WTC11 (cell line): ENCODE measurements at regions not wholly inside any gene's neighbourhood (a gene's known extent, or its start where the extent isn't known, plus 50 kb on each side); places are given as distances from the start of the nearest gene placed in this dataset.

Experiments used
- ATAC-seq: fragments of 200-7000 bp; cut with Tn5 transposase; 2 replicates; pipeline ENCODE4 v1.10.0; 2021; ENCODE audit warnings: mild to moderate bottlenecking, moderate library complexity
- CTCF ChIA-PET: fragments of 300-600 bp; sonication (Branson Sonifier 250); formaldehyde crosslinking; loops from one replicate; lab custom pipeline; 2021; ENCODE audit warnings: antibody characterized with exemption; lab: Charles Lee
- POLR2A ChIA-PET: fragments of 350-600 bp; sonication (Branson Sonifier 250); formaldehyde crosslinking; loops from one replicate; lab custom pipeline; 2021; ENCODE audit warnings: antibody characterized with exemption; lab: Charles Lee
- DNase-seq: peaks from one replicate; pipeline ENCODE4 v3.0.0; 2021; ENCODE audit warnings: low spot score
- H3K27ac Mint-ChIP-seq: 2 replicates; pipeline ENCODE4 v1.8.0; 2021; ENCODE audit warnings: mixed read lengths
- H3K27me3 Mint-ChIP-seq: 2 replicates; pipeline ENCODE4 v1.8.0; 2021; ENCODE audit warnings: low read depth, mild to moderate bottlenecking, moderate library complexity, mixed read lengths
- H3K36me3 Mint-ChIP-seq: 2 replicates; pipeline ENCODE4 v1.8.0; 2021; ENCODE audit warnings: mixed read lengths
- H3K4me1 Mint-ChIP-seq: 2 replicates; pipeline ENCODE4 v1.8.0; 2022; ENCODE audit warnings: mixed read lengths
- H3K4me3 Mint-ChIP-seq: 2 replicates; pipeline ENCODE4 v1.8.0; 2021; ENCODE audit warnings: mild to moderate bottlenecking, moderate library complexity, mixed read lengths
- H3K9me3 Mint-ChIP-seq: 2 replicates; pipeline ENCODE4 v1.8.0; 2021; ENCODE audit warnings: mixed read lengths
- ESRRA ChIP-seq: sonication (generic); formaldehyde crosslinking; IDR thresholded peaks from 2 replicates; pipeline ENCODE4 v1.8.1; 2022; ENCODE audit warnings: mild to moderate bottlenecking, missing genetic modification reagents, borderline replicate concordance
- FOXK1 ChIP-seq: sonication (generic); formaldehyde crosslinking; IDR thresholded peaks from 2 replicates; pipeline ENCODE4 v1.8.0; 2022; ENCODE audit warnings: mild to moderate bottlenecking, moderate library complexity, missing genetic modification reagents
- GABPB1 ChIP-seq: sonication (generic); formaldehyde crosslinking; IDR thresholded peaks from 2 replicates; pipeline ENCODE4 v1.8.1; 2023; ENCODE audit warnings: mild to moderate bottlenecking, missing genetic modification reagents
- HMGA2 ChIP-seq: fragments of 250-450 bp; sonication (Bioruptor Pico); IDR thresholded peaks from 2 replicates; pipeline ENCODE4 v1.4.0; 2021; ENCODE audit warnings: mild to moderate bottlenecking, moderate library complexity
- JAZF1 ChIP-seq: fragments of 250-450 bp; sonication (Bioruptor Pico); IDR thresholded peaks from 2 replicates; pipeline ENCODE4 v1.9.0; 2021; ENCODE audit warnings: moderate library complexity, mild to moderate bottlenecking, inconsistent platforms
- JUN ChIP-seq: sonication (generic); formaldehyde crosslinking; IDR thresholded peaks from 2 replicates; pipeline ENCODE4 v1.8.0; 2023; ENCODE audit warnings: mild to moderate bottlenecking, missing genetic modification reagents
- MLX ChIP-seq: sonication (generic); formaldehyde crosslinking; IDR thresholded peaks from 2 replicates; pipeline ENCODE4 v1.8.1; 2023; ENCODE audit warnings: mild to moderate bottlenecking, missing genetic modification reagents, moderate library complexity
- NFATC4 ChIP-seq: fragments of 250-450 bp; sonication (Bioruptor Pico); IDR thresholded peaks from 2 replicates; pipeline ENCODE4 v1.9.0; 2021; ENCODE audit warnings: mild to moderate bottlenecking
- NR1H2 ChIP-seq: sonication (generic); formaldehyde crosslinking; IDR thresholded peaks from 2 replicates; pipeline ENCODE4 v1.9.0; 2021; ENCODE audit warnings: mild to moderate bottlenecking, moderate library complexity, missing genetic modification reagents
- RORB ChIP-seq: fragments of 250-450 bp; sonication (Bioruptor Pico); IDR thresholded peaks from 2 replicates; pipeline ENCODE4 v1.9.0; 2021; ENCODE audit warnings: mild to moderate bottlenecking
- TEAD4 ChIP-seq: sonication (generic); formaldehyde crosslinking; IDR thresholded peaks from 2 replicates; pipeline ENCODE4 v1.8.0; 2022; ENCODE audit warnings: mild to moderate bottlenecking, missing genetic modification reagents
- ZNF232 ChIP-seq: sonication (generic); formaldehyde crosslinking; IDR thresholded peaks from 2 replicates; pipeline ENCODE4 v1.8.0; 2022; ENCODE audit warnings: mild to moderate bottlenecking, missing genetic modification reagents
- ZNF425 ChIP-seq: fragments of 250-450 bp; sonication (Bioruptor Pico); conservative IDR thresholded peaks from 2 replicates; pipeline ENCODE4 v1.9.0; 2021; ENCODE audit warnings: mild to moderate bottlenecking
- TF ChIP-seq, protein P1 (sequence below): sonication (generic); formaldehyde crosslinking; conservative IDR thresholded peaks from 2 replicates; pipeline ENCODE4 v1.8.1; 2023; ENCODE audit warnings: mild to moderate bottlenecking, low read depth, missing genetic modification reagents, moderate library complexity
- TF ChIP-seq, protein P2 (sequence below): fragments of 250-450 bp; sonication (Bioruptor Pico); IDR thresholded peaks from 2 replicates; pipeline ENCODE4 v1.9.0; 2021; ENCODE audit warnings: mild to moderate bottlenecking
- TF ChIP-seq, protein P3 (sequence below): sonication (generic); formaldehyde crosslinking; IDR thresholded peaks from 2 replicates; pipeline ENCODE4 v1.8.1; 2022; ENCODE audit warnings: low read depth, mild to moderate bottlenecking, moderate library complexity, missing genetic modification reagents, borderline replicate concordance

DNA sequence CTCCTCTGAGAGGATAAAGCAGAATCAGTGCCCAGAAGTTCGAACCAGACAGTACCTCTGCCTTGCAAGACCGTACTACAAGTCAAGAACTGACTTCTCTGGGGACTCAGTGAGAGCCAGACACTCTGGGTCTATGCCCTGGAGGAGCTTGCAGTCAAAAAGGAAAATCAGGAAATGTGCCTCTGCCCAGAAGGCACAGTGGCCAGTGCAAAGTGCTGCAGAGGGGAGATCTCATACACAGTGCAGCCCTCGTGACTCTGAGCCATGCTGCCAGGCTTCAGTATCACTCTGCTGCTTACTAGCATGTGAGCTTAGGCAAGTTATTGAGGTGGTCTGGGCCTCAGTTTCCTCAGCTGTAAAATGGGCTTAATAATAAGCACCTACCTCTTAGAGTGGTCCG is 144.0 kb upstream of the NPY start:
- Mint-ChIP-seq H3K27me3 (no peaks in the 10 kb centered on the region), H3K9me3 (no peaks in the 10 kb centered on the region)
- TF ChIP-seq ZNF425 (CRISPR knock-in tag): no peak
- TF ChIP-seq GABPB1 (CRISPR knock-in tag): no peak
- TF ChIP-seq, all 79 proteins: peak for 0
- Mint-ChIP-seq H3K4me3 (no peak overlapping the region), H3K36me3 (no peaks in the 10 kb centered on the region), H3K27ac (no peak overlapping the region), H3K4me1 (0 out of 2 replicates have a peak, but pooled peaks cover 4% of the 10 kb centered on the region)
- DNase-seq (no peak), ATAC-seq (no peak)
- POLR2A ChIA-PET: no interaction called here
- CTCF ChIA-PET: no interaction called here

DNA sequence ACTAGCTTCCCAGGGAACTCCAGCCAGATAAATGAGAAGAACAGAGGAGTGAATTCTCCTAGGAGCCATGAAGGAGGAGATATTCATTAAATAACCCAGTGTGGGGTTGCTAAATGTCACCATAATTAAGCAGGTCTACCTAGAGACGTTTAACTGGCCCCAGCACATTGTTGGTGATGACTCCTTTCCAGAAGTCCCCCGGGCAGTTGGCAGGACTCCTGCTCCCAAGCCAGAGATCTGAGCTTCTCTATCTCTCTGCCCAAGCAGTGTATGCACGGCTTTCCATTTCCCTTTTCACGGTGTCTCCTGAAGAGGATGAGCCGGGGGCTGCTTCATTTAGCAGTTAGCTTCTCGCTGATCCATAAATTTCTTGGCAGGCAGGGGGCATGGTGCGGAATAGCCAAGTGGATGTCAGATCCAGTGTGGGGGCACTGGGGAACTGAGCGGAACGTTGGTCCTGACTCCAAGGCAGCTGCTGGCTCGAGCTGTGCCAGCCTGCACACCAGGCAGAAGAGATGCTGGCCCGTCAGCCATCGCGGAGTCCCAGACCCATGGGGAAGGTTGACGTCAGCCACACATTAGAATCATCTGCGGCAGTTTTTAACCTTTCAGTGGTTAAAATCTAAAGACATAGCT is 142.0 kb upstream of the NPY start:
- H3K27ac Mint-ChIP-seq: no peak overlapping the region
- H3K9me3 Mint-ChIP-seq: no peaks in the 10 kb centered on the region
- ChIA-PET CTCF (no interaction called here), POLR2A (no interaction called here)
- H3K36me3 Mint-ChIP-seq: no peaks in the 10 kb centered on the region
- TF ChIP-seq NR1H2 (CRISPR knock-in tag) (no peak), TEAD4 (no peak), ZNF232 (CRISPR knock-in tag) (no peak), JAZF1 (CRISPR knock-in tag) (no peak), RORB (CRISPR knock-in tag) (no peak), JUN (CRISPR knock-in tag) (no peak), ESRRA (CRISPR knock-in tag) (no peak), NFATC4 (no peak)
- TF ChIP-seq, protein P1, sequence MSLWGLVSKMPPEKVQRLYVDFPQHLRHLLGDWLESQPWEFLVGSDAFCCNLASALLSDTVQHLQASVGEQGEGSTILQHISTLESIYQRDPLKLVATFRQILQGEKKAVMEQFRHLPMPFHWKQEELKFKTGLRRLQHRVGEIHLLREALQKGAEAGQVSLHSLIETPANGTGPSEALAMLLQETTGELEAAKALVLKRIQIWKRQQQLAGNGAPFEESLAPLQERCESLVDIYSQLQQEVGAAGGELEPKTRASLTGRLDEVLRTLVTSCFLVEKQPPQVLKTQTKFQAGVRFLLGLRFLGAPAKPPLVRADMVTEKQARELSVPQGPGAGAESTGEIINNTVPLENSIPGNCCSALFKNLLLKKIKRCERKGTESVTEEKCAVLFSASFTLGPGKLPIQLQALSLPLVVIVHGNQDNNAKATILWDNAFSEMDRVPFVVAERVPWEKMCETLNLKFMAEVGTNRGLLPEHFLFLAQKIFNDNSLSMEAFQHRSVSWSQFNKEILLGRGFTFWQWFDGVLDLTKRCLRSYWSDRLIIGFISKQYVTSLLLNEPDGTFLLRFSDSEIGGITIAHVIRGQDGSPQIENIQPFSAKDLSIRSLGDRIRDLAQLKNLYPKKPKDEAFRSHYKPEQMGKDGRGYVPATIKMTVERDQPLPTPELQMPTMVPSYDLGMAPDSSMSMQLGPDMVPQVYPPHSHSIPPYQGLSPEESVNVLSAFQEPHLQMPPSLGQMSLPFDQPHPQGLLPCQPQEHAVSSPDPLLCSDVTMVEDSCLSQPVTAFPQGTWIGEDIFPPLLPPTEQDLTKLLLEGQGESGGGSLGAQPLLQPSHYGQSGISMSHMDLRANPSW (CRISPR knock-in tag): no peak
- TF ChIP-seq, protein P2, sequence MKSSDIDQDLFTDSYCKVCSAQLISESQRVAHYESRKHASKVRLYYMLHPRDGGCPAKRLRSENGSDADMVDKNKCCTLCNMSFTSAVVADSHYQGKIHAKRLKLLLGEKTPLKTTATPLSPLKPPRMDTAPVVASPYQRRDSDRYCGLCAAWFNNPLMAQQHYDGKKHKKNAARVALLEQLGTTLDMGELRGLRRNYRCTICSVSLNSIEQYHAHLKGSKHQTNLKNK (CRISPR knock-in tag): no peak
- no peak for DNase-seq
- H3K4me1 Mint-ChIP-seq: no peaks in the 10 kb centered on the region
- ATAC-seq: no peak
- H3K4me3 Mint-ChIP-seq: no peak overlapping the region
- no peaks in the 10 kb centered on the region for H3K27me3 Mint-ChIP-seq

- CTCF ChIA-PET: interaction anchor here (1.2 kb wide), 1 partner anchor 205 kb away, joined by 3 read pairs; no protein-coding TSS in a partner anchor
- Mint-ChIP-seq H3K4me3 (no peak overlapping the region), H3K27me3 (no peaks in the 10 kb centered on the region), H3K9me3 (no peaks in the 10 kb centered on the region), H3K4me1 (no peaks in the 10 kb centered on the region), H3K36me3 (no peaks in the 10 kb centered on the region), H3K27ac (no peak overlapping the region)
- ATAC-seq (no peak), DNase-seq (no peak)
- POLR2A ChIA-PET: no interaction called here
- TF ChIP-seq, protein P3, sequence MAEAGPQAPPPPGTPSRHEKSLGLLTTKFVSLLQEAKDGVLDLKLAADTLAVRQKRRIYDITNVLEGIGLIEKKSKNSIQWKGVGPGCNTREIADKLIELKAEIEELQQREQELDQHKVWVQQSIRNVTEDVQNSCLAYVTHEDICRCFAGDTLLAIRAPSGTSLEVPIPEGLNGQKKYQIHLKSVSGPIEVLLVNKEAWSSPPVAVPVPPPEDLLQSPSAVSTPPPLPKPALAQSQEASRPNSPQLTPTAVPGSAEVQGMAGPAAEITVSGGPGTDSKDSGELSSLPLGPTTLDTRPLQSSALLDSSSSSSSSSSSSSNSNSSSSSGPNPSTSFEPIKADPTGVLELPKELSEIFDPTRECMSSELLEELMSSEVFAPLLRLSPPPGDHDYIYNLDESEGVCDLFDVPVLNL: no peak
- TF ChIP-seq MLX (CRISPR knock-in tag) (no peak), HMGA2 (CRISPR knock-in tag) (no peak), FOXK1 (CRISPR knock-in tag) (no peak)
- TF ChIP-seq, protein P2 (CRISPR knock-in tag): no peak
Measured at GRCh38 chr7:24143547-24143946, 140.4 kb upstream of the NPY start.
